COLO829 (cell line): ENCODE measurements at regions not wholly inside any gene's neighbourhood (a gene's known extent, or its start where the extent isn't known, plus 50 kb on each side); places are given as distances from the start of the nearest gene placed in this dataset.
A peak's percentile ranks its signal among the peaks of the same experiment; 100 is the strongest.

Experiments used
- DNase-seq: peaks from one replicate; pipeline ENCODE4 v3.0.0; 2012; ENCODE audit warnings: low spot score

- no peak for DNase-seq
Measured at GRCh38 chr11:110928391-110928790, 216.2 kb upstream of the ARHGAP20 start.

GRCh38 chr11:110921742-110922521 is 209.7 kb upstream of the ARHGAP20 start:
- DNase-seq = no peak

- peak; percentile 21 for DNase-seq
Measured at GRCh38 chr11:110919241-110919922, 207.1 kb upstream of the ARHGAP20 start.

GRCh38 chr11:110918351-110918750 is 206.1 kb upstream of the ARHGAP20 start:
- no peak for DNase-seq

GRCh38 chr11:110912437-110912836 is 200.2 kb upstream of the ARHGAP20 start:
- no peak for DNase-seq

- DNase-seq = no peak
Measured at GRCh38 chr11:110910384-110910783, 198.1 kb upstream of the ARHGAP20 start.

GRCh38 chr11:110909336-110909735 is 197.1 kb upstream of the ARHGAP20 start:
- no peak for DNase-seq

- no peak for DNase-seq
Measured at GRCh38 chr11:110908401-110909105, 196.3 kb upstream of the ARHGAP20 start.

- peak; percentile 70 for DNase-seq
Measured at GRCh38 chr11:110907629-110908028, 195.4 kb upstream of the ARHGAP20 start.

- DNase-seq = no peak
Measured at GRCh38 chr11:110903830-110904229, 191.6 kb upstream of the ARHGAP20 start.

GRCh38 chr11:110903378-110903777 is 191.1 kb upstream of the ARHGAP20 start:
- no peak for DNase-seq

- DNase-seq = no peak
Measured at GRCh38 chr11:110901441-110901840, 189.2 kb upstream of the ARHGAP20 start.

GRCh38 chr11:110900426-110900825 is 188.2 kb upstream of the ARHGAP20 start:
- no peak for DNase-seq

GRCh38 chr11:110897035-110897434 is 184.8 kb upstream of the ARHGAP20 start:
- DNase-seq = no peak

GRCh38 chr11:110896358-110896757 is 184.1 kb upstream of the ARHGAP20 start:
- peak; percentile 64 for DNase-seq

- no peak for DNase-seq
Measured at GRCh38 chr11:110894224-110894623, 182.0 kb upstream of the ARHGAP20 start.

GRCh38 chr11:110892741-110893285 is 180.6 kb upstream of the ARHGAP20 start:
- DNase-seq = no peak

- no peak for DNase-seq
Measured at GRCh38 chr11:110891411-110891810, 179.2 kb upstream of the ARHGAP20 start.

GRCh38 chr11:110890995-110891394 is 178.8 kb upstream of the ARHGAP20 start:
- DNase-seq = no peak

GRCh38 chr11:110886288-110886970 is 174.2 kb upstream of the ARHGAP20 start:
- no peak for DNase-seq

- DNase-seq = peak; percentile 40
Measured at GRCh38 chr11:110883256-110883655, 171.0 kb upstream of the ARHGAP20 start.

GRCh38 chr11:110878513-110878912 is 166.3 kb upstream of the ARHGAP20 start:
- peak; percentile 20 for DNase-seq
